ENCODE measurements at regions not wholly inside any gene's neighbourhood (a gene's known extent, or its start where the extent isn't known, plus 50 kb on each side); places are given as distances from the start of the nearest gene placed in this dataset.

DNA sequence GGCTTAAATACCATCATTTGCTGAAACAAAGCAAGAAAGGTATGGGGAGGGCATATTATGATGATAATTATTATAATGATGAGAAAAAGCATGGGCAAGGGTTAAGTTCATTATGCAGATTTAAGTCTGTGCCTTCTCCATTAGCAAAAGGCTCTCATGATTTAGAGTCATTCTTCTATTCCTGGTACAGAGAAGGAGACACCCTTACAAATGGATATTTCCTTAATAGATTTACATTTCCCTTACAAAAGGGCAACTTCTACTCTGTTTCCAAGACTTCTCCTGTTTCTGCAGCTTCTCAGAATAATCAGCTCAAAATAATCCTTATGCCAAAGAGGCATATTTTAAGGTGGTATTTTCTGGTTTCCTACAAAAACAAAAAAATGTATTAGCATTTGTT is 121.1 kb upstream of the CAMK1G start:
- Mint-ChIP-seq H3K4me1 (peaks cover 9% of the 10 kb centered on the region), H3K36me3 (ENCODE audit: low read depth) (peaks cover 20% of the 10 kb centered on the region), H3K4me3 (no peak overlapping the region), H3K27me3 (ENCODE audit: insufficient read depth) (peaks cover 2% of the 10 kb centered on the region), H3K27ac (no peak overlapping the region), H3K9me3 (peaks cover 43% of the 10 kb centered on the region)
- Histone ChIP-seq H3K27me3 (ENCODE audit: control insufficient read depth, insufficient read depth, low read length, poor library complexity, severe bottlenecking) (no peaks in the 10 kb centered on the region), H3K9me3 (ENCODE audit: control insufficient read depth, low read length) (peaks cover 43% of the 10 kb centered on the region), H3K9ac (ENCODE audit: extremely low read depth, low read length, poor library complexity, severe bottlenecking) (no peak overlapping the region), H3K27ac (ENCODE audit: low read depth, low read length) (no peak overlapping the region), H3K36me3 (ENCODE audit: control insufficient read depth, insufficient read depth, low read length) (no peaks in the 10 kb centered on the region), H3K4me3 (ENCODE audit: low read length) (no peak overlapping the region), H3K4me1 (ENCODE audit: control insufficient read depth, insufficient read depth, low read length) (no peaks in the 10 kb centered on the region)
- DNase-seq: no peak
- TF ChIP-seq, protein P1, sequence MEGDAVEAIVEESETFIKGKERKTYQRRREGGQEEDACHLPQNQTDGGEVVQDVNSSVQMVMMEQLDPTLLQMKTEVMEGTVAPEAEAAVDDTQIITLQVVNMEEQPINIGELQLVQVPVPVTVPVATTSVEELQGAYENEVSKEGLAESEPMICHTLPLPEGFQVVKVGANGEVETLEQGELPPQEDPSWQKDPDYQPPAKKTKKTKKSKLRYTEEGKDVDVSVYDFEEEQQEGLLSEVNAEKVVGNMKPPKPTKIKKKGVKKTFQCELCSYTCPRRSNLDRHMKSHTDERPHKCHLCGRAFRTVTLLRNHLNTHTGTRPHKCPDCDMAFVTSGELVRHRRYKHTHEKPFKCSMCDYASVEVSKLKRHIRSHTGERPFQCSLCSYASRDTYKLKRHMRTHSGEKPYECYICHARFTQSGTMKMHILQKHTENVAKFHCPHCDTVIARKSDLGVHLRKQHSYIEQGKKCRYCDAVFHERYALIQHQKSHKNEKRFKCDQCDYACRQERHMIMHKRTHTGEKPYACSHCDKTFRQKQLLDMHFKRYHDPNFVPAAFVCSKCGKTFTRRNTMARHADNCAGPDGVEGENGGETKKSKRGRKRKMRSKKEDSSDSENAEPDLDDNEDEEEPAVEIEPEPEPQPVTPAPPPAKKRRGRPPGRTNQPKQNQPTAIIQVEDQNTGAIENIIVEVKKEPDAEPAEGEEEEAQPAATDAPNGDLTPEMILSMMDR (conservative IDR thresholded peaks at IDR 0.05): no peak

DNA sequence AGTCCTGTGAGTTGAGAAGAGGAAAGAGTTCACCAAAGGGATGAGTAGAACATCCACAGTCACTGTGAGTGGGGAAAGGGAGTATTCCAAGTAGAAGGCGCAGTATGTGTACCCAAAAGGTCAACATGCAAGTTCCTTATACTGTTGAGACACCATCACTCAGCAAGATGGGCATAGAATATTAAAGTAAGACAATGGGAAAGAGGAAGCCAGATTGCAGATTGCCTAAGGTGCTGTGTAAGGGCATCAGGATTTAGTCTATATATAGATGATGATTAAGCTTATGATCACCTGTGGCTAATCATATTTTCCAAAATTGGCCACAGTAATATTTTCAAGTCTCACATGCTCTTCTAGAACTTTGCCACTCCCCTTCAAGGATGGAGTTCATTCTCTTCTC is 120.1 kb upstream of the CAMK1G start:
- H3K4me1 ChIP-seq (ENCODE audit: control insufficient read depth, insufficient read depth, low read length): no peaks in the 10 kb centered on the region
- H3K9me3 ChIP-seq (ENCODE audit: control insufficient read depth, low read length): peaks cover 43% of the 10 kb centered on the region
- DNase-seq: no peak
- Mint-ChIP-seq H3K4me3 (no peak overlapping the region), H3K36me3 (ENCODE audit: low read depth) (peaks cover 12% of the 10 kb centered on the region), H3K9me3 (peaks cover 46% of the 10 kb centered on the region), H3K27ac (no peak overlapping the region), H3K27me3 (ENCODE audit: insufficient read depth) (peaks cover 2% of the 10 kb centered on the region), H3K4me1 (peaks cover 12% of the 10 kb centered on the region)
- no peaks in the 10 kb centered on the region for H3K36me3 ChIP-seq (ENCODE audit: control insufficient read depth, insufficient read depth, low read length)
- H3K9ac ChIP-seq (ENCODE audit: extremely low read depth, low read length, poor library complexity, severe bottlenecking): no peak overlapping the region
- no peak overlapping the region for H3K4me3 ChIP-seq (ENCODE audit: low read length)
- H3K27ac ChIP-seq (ENCODE audit: low read depth, low read length): no peak overlapping the region
- TF ChIP-seq, protein P1 (conservative IDR thresholded peaks at IDR 0.05): no peak
- WGBS, 2 experiments (ENCODE audit: insufficient coverage in 1 of 2, insufficient read length in 1 of 2): 94 to 100% methylated on average over 1 of the region's 1 CpG
- no peaks in the 10 kb centered on the region for H3K27me3 ChIP-seq (ENCODE audit: control insufficient read depth, insufficient read depth, low read length, poor library complexity, severe bottlenecking)

DNA sequence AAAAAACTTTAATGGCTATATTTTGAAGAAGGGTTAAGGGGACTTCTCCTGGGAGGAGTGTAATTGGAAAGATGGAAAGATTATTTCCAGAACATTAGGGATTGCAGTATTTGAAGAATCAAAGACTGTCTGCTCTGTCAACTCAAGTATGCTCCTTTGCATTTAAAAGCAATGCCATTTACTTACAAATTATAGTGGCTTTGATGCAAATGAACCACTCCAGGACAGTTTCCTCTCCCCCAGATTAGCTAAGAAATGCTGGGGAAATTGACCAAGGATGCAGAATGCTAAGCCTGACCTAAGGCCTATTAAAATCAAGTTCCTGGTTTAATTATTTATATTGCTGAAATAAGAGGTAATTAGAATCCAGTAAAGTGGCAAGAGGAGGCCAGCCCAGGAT is 110.5 kb upstream of the CAMK1G start:
- Mint-ChIP-seq H3K27ac (no peak overlapping the region), H3K4me1 (peaks cover 6% of the 10 kb centered on the region), H3K27me3 (ENCODE audit: insufficient read depth) (peaks cover 9% of the 10 kb centered on the region), H3K4me3 (no peak overlapping the region), H3K9me3 (peaks cover 56% of the 10 kb centered on the region), H3K36me3 (ENCODE audit: low read depth) (peaks cover 4% of the 10 kb centered on the region)
- H3K27ac ChIP-seq (ENCODE audit: low read depth, low read length): no peak overlapping the region
- TF ChIP-seq, protein P1 (conservative IDR thresholded peaks at IDR 0.05): no peak
- H3K9ac ChIP-seq (ENCODE audit: extremely low read depth, low read length, poor library complexity, severe bottlenecking): no peak overlapping the region
- H3K9me3 ChIP-seq (ENCODE audit: control insufficient read depth, low read length): peaks cover 49% of the 10 kb centered on the region
- no peak overlapping the region for H3K4me3 ChIP-seq (ENCODE audit: low read length)
- no peak for DNase-seq
- H3K4me1 ChIP-seq (ENCODE audit: control insufficient read depth, insufficient read depth, low read length): no peaks in the 10 kb centered on the region
- no peaks in the 10 kb centered on the region for H3K36me3 ChIP-seq (ENCODE audit: control insufficient read depth, insufficient read depth, low read length)
- no peaks in the 10 kb centered on the region for H3K27me3 ChIP-seq (ENCODE audit: control insufficient read depth, insufficient read depth, low read length, poor library complexity, severe bottlenecking)

Data from endodermal cell (in vitro differentiated cells).